GM23338 (cell line): ENCODE measurements at regions not wholly inside any gene's neighbourhood (a gene's known extent, or its start where the extent isn't known, plus 50 kb on each side); places are given as distances from the start of the nearest gene placed in this dataset.

Source experiments
- ATAC-seq: fragments of 200-7000 bp; cut with Tn5 transposase; 3 replicates; pipeline ENCODE4 v1.9.1; 2020
- DNase-seq: peaks from one replicate; pipeline ENCODE4 v3.0.0-alpha.2; 2015; ENCODE audit warnings: low spot score
- H2AFZ ChIP-seq: fragments of 200-600 bp; sonication (generic); 2 replicates; pipeline ENCODE4 v1.8.0; 2016; ENCODE audit warnings: antibody characterized with exemption, mild to moderate bottlenecking, moderate library complexity
- H3F3A ChIP-seq: fragments of 200-600 bp; sonication (generic); replicated peaks from 2 replicates; pipeline ENCODE4 v1.8.0; 2017; ENCODE audit warnings: antibody characterized with exemption, mixed run types, low read depth
- H3K27ac ChIP-seq: fragments of 200-600 bp; sonication (generic); 2 replicates; pipeline ENCODE4 v1.6.1; 2016; ENCODE audit warnings: low read depth
- H3K27me3 ChIP-seq: fragments of 200-600 bp; sonication (generic); 2 replicates; pipeline ENCODE4 v1.8.0; 2016; ENCODE audit warnings: mild to moderate bottlenecking, mixed run types, moderate library complexity; ENCODE audit not compliant: insufficient read depth
- H3K36me3 ChIP-seq: fragments of 200-600 bp; sonication (generic); 2 replicates; pipeline ENCODE4 v1.8.0; 2016; ENCODE audit warnings: mild to moderate bottlenecking; ENCODE audit not compliant: insufficient read depth
- H3K4me1 ChIP-seq: fragments of 200-600 bp; sonication (generic); 2 replicates; pipeline ENCODE4 v1.8.0; 2016; ENCODE audit warnings: mild to moderate bottlenecking, moderate library complexity; ENCODE audit not compliant: insufficient read depth
- H3K4me2 ChIP-seq: fragments of 200-600 bp; sonication (generic); 2 replicates; pipeline ENCODE4 v1.7.1; 2017; ENCODE audit warnings: mixed run types
- H3K4me3 ChIP-seq: fragments of 200-600 bp; sonication (generic); 2 replicates; pipeline ENCODE4 v1.6.1; 2016; ENCODE audit warnings: mixed run types
- H3K79me2 ChIP-seq: fragments of 200-600 bp; sonication (generic); replicated peaks from 2 replicates; pipeline ENCODE4 v1.8.0; 2017; ENCODE audit warnings: mild to moderate bottlenecking; ENCODE audit not compliant: insufficient read depth
- H3K9me2 ChIP-seq: fragments of 200-600 bp; sonication (generic); 2 replicates; pipeline ENCODE4 v1.8.0; 2017; ENCODE audit not compliant: insufficient read depth
- H4K20me1 ChIP-seq: fragments of 200-600 bp; sonication (generic); replicated peaks from 2 replicates; pipeline ENCODE4 v1.8.0; 2017; ENCODE audit warnings: mild to moderate bottlenecking; ENCODE audit not compliant: insufficient read depth
- H3K27ac Mint-ChIP-seq: 2 replicates; pipeline ENCODE4 v1.8.0; 2020; ENCODE audit warnings: inconsistent platforms, mild to moderate bottlenecking, moderate library complexity, mixed read lengths
- H3K27me3 Mint-ChIP-seq: 3 replicates; pipeline ENCODE4 v1.8.0; 2022; ENCODE audit warnings: low read depth, mild to moderate bottlenecking, moderate library complexity, mixed read lengths, inconsistent platforms; ENCODE audit not compliant: insufficient read depth, poor library complexity
- H3K36me3 Mint-ChIP-seq: 3 replicates; pipeline ENCODE4 v1.8.0; 2021; ENCODE audit warnings: low read depth, mild to moderate bottlenecking, inconsistent platforms, moderate library complexity, mixed read lengths
- H3K4me1 Mint-ChIP-seq: 3 replicates; pipeline ENCODE4 v1.8.0; 2020; ENCODE audit warnings: mild to moderate bottlenecking, inconsistent platforms, mixed read lengths
- H3K4me3 Mint-ChIP-seq: 3 replicates; pipeline ENCODE4 v1.8.0; 2021; ENCODE audit warnings: moderate library complexity, mild to moderate bottlenecking, inconsistent platforms, mixed read lengths
- H3K9me3 Mint-ChIP-seq: 3 replicates; pipeline ENCODE4 v1.8.0; 2020; ENCODE audit warnings: moderate library complexity, mild to moderate bottlenecking, inconsistent platforms, mixed read lengths
- CREB1 ChIP-seq: fragments of 250-450 bp; sonication (Bioruptor Pico); IDR thresholded peaks from 2 replicates; pipeline ENCODE4 v1.5.0; 2020; ENCODE audit warnings: low read depth, mild to moderate bottlenecking, moderate library complexity
- CTCF ChIP-seq, 2 experiments: fragments of 200-600 bp in 1 of 2; sonication (generic) in 1 of 2; conservative IDR thresholded peaks; 2 replicates each; pipeline versions ENCODE4 v1.5.1 to v1.6.1; 2016 to 2017; ENCODE audit warnings: antibody characterized with exemption in 2 of 2, low read depth in 2 of 2, mild to moderate bottlenecking in 2 of 2, moderate library complexity in 1 of 2
- ETS1 ChIP-seq: IDR thresholded peaks from 2 replicates; pipeline ENCODE4 v1.6.1; 2016; ENCODE audit warnings: antibody characterized with exemption
- EZH2 ChIP-seq: fragments of 200-600 bp; sonication (generic); IDR thresholded peaks from one replicate; pipeline ENCODE4 v1.8.0; 2017; ENCODE audit warnings: antibody characterized with exemption, mild to moderate bottlenecking, low read depth; ENCODE audit not compliant: unreplicated experiment
- EZH2phosphoT487 ChIP-seq: fragments of 200-600 bp; sonication (generic); IDR thresholded peaks from one replicate; pipeline ENCODE4 v1.8.1; 2018; ENCODE audit warnings: antibody characterized with exemption; ENCODE audit not compliant: unreplicated experiment
- JUNB ChIP-seq: IDR thresholded peaks from one replicate; pipeline ENCODE4 v1.6.1; 2016; ENCODE audit warnings: antibody characterized with exemption; ENCODE audit not compliant: unreplicated experiment
- NANOG ChIP-seq: IDR thresholded peaks from 2 replicates; pipeline ENCODE4 v1.6.1; 2016; ENCODE audit warnings: antibody characterized with exemption, borderline replicate concordance
- POLR2AphosphoS5 ChIP-seq: IDR thresholded peaks from 2 replicates; pipeline ENCODE4 v1.6.1; 2016; ENCODE audit warnings: antibody characterized with exemption, low read depth
- REST ChIP-seq: IDR thresholded peaks from one replicate; pipeline ENCODE4 v1.6.1; 2018; ENCODE audit warnings: antibody characterized with exemption; ENCODE audit not compliant: unreplicated experiment
- STAT1 ChIP-seq: IDR thresholded peaks from one replicate; pipeline ENCODE4 v1.6.1; 2016; ENCODE audit warnings: antibody characterized with exemption; ENCODE audit not compliant: unreplicated experiment
- ZNF114 ChIP-seq: fragments of 250-450 bp; sonication (Bioruptor Pico); IDR thresholded peaks from 2 replicates; pipeline ENCODE4 v1.5.0; 2020; ENCODE audit warnings: mild to moderate bottlenecking, moderate library complexity
- ZNF331 ChIP-seq: fragments of 250-450 bp; sonication (Bioruptor Pico); IDR thresholded peaks from 2 replicates; pipeline ENCODE4 v1.5.0; 2020; ENCODE audit warnings: low read depth, mild to moderate bottlenecking, moderate library complexity
- ZNF462 ChIP-seq: fragments of 250-450 bp; sonication (Bioruptor Pico); IDR thresholded peaks from 2 replicates; pipeline ENCODE4 v1.5.0; 2020; ENCODE audit warnings: mild to moderate bottlenecking, moderate library complexity

- Histone ChIP-seq H2AFZ (no peak overlapping the region), H3K79me2 (no peaks in the 10 kb centered on the region), H3K27me3 (no peaks in the 10 kb centered on the region), H3F3A (no peaks in the 10 kb centered on the region), H3K4me3 (no peak overlapping the region), H3K36me3 (no peaks in the 10 kb centered on the region), H3K4me1 (no peaks in the 10 kb centered on the region), H3K4me2 (no peak overlapping the region), H3K9me2 (no peaks in the 10 kb centered on the region), H3K27ac (no peak overlapping the region), H4K20me1 (no peaks in the 10 kb centered on the region)
- H3K4me3 Mint-ChIP-seq, result no peak overlapping the region
- no peak for ATAC-seq
- H3K4me1 Mint-ChIP-seq, result no peaks in the 10 kb centered on the region
- H3K27ac Mint-ChIP-seq, result no peak overlapping the region
- no peak for DNase-seq
- no peaks in the 10 kb centered on the region; the same call in 2 of the 3 replicates for H3K9me3 Mint-ChIP-seq
- H3K36me3 Mint-ChIP-seq, result no peaks in the 10 kb centered on the region
- TF ChIP-seq CTCF (conservative IDR thresholded peaks at IDR 0.05; ENCODE audit: low read depth in 2 of 2), result no peak
- no peak for TF ChIP-seq NANOG
- no peak for TF ChIP-seq ZNF114
- TF ChIP-seq EZH2phosphoT487, result no peak
- TF ChIP-seq STAT1, result no peak
- TF ChIP-seq ZNF462, result no peak
- no peak for TF ChIP-seq JUNB
- no peak for TF ChIP-seq POLR2AphosphoS5
- TF ChIP-seq EZH2, result no peak
- TF ChIP-seq ETS1, result no peak
- no peak for TF ChIP-seq CREB1 (CRISPR knock-in tag)
- TF ChIP-seq ZNF331 (CRISPR knock-in tag), result no peak
- TF ChIP-seq REST, result no peak
- no peaks in the 10 kb centered on the region for H3K27me3 Mint-ChIP-seq
Measured at GRCh38 chrX:38993500-38993899, 192.2 kb downstream of the MID1IP1 start.
